Caki2 (cell line): ENCODE measurements at regions not wholly inside any gene's neighbourhood (a gene's known extent, or its start where the extent isn't known, plus 50 kb on each side); places are given as distances from the start of the nearest gene placed in this dataset.
"Not testable (repeated sequence)": the region's sequence is repeated elsewhere in the genome, so short reads cannot be mapped to it uniquely, and the experiment has no call there.

Experiments
- DNase-seq: peaks from one replicate; pipeline ENCODE4 v3.0.0-alpha.2; 2015; ENCODE audit warnings: low read depth
- in situ Hi-C: cut with HindIII; loops from 2 replicates; pipeline ENCODE4 v1.10.0; 2016; ENCODE audit warnings: low sequenced_read_pairs, low pct_unique_long_range_greater_than_20kb, mixed read lengths

DNA sequence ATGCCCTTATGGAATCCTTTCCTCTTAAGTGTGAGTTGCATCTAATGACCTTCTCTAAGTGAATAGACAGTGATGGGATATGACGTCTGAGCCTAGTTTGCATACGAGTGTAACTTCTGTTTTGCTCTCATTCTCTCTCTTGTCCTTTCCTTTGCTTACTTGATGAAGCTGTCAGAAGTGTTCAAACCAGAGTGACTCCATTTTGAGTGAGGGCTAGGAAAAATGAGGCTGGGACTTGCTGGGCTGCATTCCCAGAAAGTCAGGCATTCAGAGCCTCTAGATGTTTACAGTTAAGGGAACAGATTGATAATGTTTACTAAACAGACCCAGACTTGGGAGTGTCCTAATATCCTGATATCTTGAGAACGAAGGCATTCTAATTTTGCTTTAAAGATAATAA is 311.2 kb upstream of the SOX4 start:
- in situ Hi-C loops, DNase-seq: not testable (repeated sequence)

GRCh38 chr6:21284166-21284565 is 309.4 kb upstream of the SOX4 start:
- in situ Hi-C loops: no loop called here

GRCh38 chr6:21284706-21285105 is 308.8 kb upstream of the SOX4 start:
- no peak for DNase-seq

More at GRCh38 chr6:21284166-21284565, 309.4 kb upstream of the SOX4 start:
- DNase-seq: no peak

DNA sequence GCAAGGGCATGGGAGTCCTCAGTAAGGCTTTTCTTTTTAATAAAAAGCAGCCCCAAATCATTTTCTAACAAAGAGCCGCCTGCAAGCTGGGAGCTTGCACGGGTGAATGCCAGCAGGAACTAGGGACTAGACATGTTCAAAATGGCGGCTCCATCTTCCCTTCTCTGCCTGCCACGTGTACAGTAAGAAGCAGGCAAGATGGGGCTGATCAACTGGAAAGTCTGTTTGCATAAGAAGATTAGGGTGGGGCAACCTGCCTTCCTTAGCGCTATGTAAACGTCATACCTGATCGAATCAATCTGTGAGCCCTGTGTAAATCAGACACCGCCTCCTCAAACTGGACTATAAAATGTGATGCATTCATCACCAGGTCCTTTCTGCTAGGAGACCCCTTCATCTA is 299.4 kb upstream of the SOX4 start:
- DNase-seq: no peak
- in situ Hi-C loops: no loop called here

More at GRCh38 chr6:21284706-21285105, 308.8 kb upstream of the SOX4 start:
- in situ Hi-C loops: no loop called here

GRCh38 chr6:21295506-21296240 is 297.9 kb upstream of the SOX4 start:
- in situ Hi-C loops: no loop called here
- DNase-seq: no peak

DNA sequence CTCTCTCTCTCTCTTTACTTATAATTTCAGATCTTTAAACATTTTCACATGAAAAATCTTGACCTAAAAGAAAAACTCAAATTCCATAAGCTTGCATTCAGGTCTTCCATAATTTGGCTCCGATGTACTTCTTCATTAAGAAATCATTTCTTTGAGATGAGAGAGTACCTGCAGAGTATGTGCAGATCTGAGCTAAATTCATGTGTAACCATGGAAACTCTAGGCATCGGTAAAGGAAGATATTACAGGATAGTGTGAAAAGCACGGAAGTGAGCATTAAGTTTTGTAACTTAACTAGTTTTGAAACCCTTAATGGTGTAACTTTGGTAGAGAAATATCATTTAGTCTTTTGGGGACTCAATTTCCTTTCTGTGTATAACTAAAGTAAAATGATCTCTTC is 295.9 kb upstream of the SOX4 start:
- DNase-seq: no peak
- in situ Hi-C loops: no loop called here

DNA sequence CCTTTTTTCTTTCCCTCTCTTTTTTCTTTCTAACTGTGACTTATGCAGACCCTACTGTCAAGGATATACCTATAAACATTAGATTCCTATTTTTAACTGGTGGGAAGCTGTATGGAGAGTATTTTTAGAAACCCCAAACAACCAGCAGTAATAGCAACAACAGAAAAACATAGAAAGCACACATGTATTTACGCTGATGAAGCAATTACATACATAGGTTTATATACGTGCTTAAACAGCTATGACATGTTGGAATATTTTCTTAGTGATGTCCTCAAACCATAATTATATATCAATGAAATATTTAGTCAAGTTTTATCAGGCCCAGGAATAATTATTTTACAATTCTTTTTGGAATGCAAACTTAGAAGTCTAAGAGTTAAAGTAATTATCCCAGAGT is 294.3 kb upstream of the SOX4 start:
- in situ Hi-C loops: no loop called here

GRCh38 chr6:21300439-21300838 is 293.1 kb upstream of the SOX4 start:
- in situ Hi-C loops: no loop called here
- no peak for DNase-seq

More for the DNA sequence above, 294.3 kb upstream of the SOX4 start:
- DNase-seq: no peak

DNA sequence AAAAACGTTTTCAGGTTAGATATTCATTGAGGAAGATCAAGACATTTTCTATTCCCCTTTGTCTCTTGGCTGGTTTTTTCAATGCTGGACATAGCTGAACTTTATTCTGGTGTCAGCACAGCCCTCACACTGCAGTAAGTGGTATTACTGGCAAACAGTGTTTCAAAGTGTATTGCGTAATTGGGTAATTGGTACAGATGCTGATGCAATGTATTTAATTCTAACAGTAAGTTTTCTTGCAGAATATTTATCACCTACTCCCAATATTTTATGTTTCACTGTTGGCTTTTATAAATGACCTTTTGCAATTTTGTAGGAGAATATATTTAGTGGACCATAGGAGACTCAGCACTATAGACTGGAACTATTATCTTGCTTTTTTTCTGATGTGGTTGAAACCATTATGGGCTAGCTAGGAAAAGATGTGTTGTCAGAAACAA is 287.6 kb upstream of the SOX4 start:
- no peak for DNase-seq
- in situ Hi-C loops: no loop called here

DNA sequence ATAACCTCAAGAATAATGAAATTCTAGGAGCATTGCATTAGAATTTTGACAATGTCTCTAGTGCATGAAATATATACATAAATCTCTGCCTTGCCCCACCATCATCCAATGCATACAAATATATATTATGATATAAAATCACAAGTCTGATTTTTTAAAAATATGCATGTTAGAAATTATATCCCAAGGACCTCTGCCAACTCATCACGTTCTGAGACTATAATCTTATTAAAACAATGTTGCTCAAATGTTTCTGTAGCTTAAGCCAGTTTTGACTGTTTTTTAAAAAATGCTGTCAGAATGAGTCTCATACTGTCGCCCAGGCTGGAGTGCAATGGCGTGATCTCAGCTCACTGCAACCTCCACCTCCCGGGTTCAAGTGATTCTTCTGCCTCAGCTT is 287.0 kb upstream of the SOX4 start:
- DNase-seq: no peak
- in situ Hi-C loops: no loop called here

- in situ Hi-C loops: no loop called here
- no peak for DNase-seq
These were observed 283.7 kb upstream of the SOX4 start for GRCh38 chr6:21309807-21310221.

DNA sequence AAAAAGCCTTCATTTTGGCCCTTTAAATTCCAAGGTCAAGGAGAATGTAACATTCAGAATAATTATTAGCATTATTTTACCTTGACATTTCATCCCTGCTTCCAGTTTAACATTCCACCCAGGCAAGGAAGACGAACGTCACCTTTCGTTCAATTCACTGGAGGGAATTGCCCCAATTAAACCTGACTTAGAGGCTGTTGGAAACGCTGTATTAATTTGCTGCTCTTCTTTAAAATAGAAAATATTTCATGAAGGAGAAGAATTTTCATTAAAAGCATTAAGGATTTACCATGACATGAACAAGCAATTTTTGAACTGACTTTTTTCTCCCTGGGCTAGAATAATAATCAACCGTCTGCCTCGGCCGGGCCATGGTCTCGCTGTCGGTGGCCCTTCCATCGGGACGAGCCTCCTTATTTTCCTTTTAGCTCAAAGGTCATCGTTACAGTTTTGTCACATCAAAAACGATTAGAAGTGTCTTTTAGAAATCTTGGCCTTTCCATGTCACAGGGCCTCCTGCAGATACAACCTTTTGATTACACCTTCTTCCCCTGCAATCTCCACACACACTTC is 282.9 kb upstream of the SOX4 start:
- DNase-seq: no peak
- in situ Hi-C loops: no loop called here

- in situ Hi-C loops: no loop called here
- DNase-seq: no peak
These were observed 281.4 kb upstream of the SOX4 start for GRCh38 chr6:21312118-21312517.

DNA sequence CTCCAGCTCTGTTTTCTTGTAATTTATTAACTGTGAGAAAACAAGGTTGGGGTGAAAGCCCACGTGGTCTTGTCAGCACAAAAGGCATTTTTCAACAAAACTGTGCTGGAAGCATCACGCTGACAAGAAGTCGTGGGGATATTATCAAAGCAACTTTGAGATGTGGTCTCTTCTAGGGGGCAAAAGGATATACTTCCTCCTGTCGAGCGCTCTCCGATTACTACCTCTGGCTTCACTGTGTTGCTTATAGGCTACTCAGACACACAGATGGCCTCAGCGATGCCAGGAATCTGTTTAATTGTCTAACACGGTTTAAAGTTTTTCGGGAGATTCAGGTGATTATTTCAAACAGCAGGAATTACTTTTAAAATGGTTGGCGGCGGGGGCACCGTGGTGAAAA is 275.9 kb upstream of the SOX4 start:
- DNase-seq: no peak
- in situ Hi-C loops: no loop called here

DNA sequence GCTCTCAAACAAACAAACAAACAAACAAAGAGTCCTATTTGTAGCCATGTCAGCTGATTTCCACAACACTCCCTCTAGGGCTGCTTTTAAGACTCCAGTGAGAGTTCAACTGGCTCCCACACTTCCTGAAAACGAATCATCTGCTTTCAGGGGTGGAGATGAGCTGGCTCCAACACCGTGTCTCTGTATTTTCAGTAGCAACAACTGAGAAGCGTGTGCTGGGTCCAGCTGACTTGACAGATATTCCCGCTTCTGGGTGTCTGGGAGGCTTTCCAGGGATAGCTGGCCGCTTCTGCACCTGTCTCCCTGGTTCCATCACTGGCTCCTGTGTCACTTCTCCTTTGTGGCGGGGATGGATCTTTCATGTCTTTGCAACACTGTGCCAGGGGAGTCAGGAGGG is 272.5 kb upstream of the SOX4 start:
- in situ Hi-C loops: no loop called here
- no peak for DNase-seq

- in situ Hi-C loops: no loop called here
- DNase-seq: no peak
These were observed 272.0 kb upstream of the SOX4 start for GRCh38 chr6:21321531-21321930.

DNA sequence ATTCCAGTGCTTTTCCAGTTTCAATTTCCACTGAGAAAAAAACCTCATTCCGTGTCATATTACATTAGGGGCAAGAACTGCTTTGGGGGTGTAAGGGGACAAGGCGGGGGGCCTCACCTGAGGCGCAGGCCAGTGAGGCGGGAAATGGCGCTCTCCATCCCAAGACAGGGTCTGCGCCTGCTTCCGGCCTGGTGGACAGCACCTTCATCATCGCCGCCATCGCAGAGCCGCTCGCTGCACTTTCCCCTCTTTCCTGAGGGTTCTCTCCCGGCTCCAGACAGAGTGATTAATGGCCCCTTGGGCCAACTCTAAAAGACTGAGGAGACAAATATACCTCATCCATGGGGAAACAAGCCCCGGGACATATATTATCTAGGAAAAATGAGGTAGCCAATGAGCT is 270.0 kb upstream of the SOX4 start:
- no peak for DNase-seq
- in situ Hi-C loops: no loop called here

GRCh38 chr6:21325201-21325856 is 268.2 kb upstream of the SOX4 start:
- DNase-seq: no peak
- in situ Hi-C loops: no loop called here

GRCh38 chr6:21327326-21328112 is 266.0 kb upstream of the SOX4 start:
- DNase-seq: no peak
- in situ Hi-C loops: no loop called here
